KMS-11 (cell line): ENCODE measurements at regions not wholly inside any gene's neighbourhood (a gene's known extent, or its start where the extent isn't known, plus 50 kb on each side); places are given as distances from the start of the nearest gene placed in this dataset.

Experiments used
- H2AFZ ChIP-seq: fragments of 200-600 bp; sonication (generic); 2 replicates; pipeline ENCODE4 v1.6.1; 2016; ENCODE audit warnings: antibody characterized with exemption, mixed run types, low read depth
- H3K27ac ChIP-seq: fragments of 200-600 bp; sonication (generic); 2 replicates; pipeline ENCODE4 v1.6.1; 2016; ENCODE audit warnings: mild to moderate bottlenecking, mixed run types
- H3K27me3 ChIP-seq: fragments of 200-600 bp; sonication (generic); 2 replicates; pipeline ENCODE4 v1.6.1; 2017; ENCODE audit warnings: mild to moderate bottlenecking, low read depth, mixed run types, moderate library complexity; ENCODE audit not compliant: insufficient read depth
- H3K36me3 ChIP-seq: fragments of 200-600 bp; sonication (generic); 2 replicates; pipeline ENCODE4 v1.6.1; 2017; ENCODE audit warnings: mild to moderate bottlenecking, mixed run types; ENCODE audit not compliant: insufficient read depth
- H3K4me1 ChIP-seq: fragments of 200-600 bp; sonication (generic); 2 replicates; pipeline ENCODE4 v1.6.1; 2016; ENCODE audit warnings: mild to moderate bottlenecking, low read depth, mixed run types; ENCODE audit not compliant: poor library complexity, severe bottlenecking
- H3K4me2 ChIP-seq: fragments of 200-600 bp; sonication (generic); 2 replicates; pipeline ENCODE4 v1.7.0; 2016; ENCODE audit warnings: mild to moderate bottlenecking, mixed run types
- H3K4me3 ChIP-seq: fragments of 200-600 bp; sonication (generic); IDR thresholded peaks from 2 replicates; pipeline ENCODE4 v1.6.1; 2017; ENCODE audit warnings: low read depth, low read length, mixed read lengths; ENCODE audit not compliant: insufficient read depth
- H3K79me2 ChIP-seq: fragments of 200-600 bp; sonication (generic); 2 replicates; pipeline ENCODE4 v1.6.1; 2016; ENCODE audit warnings: low read depth, mixed run types; ENCODE audit not compliant: insufficient read depth
- H3K9ac ChIP-seq: fragments of 200-600 bp; sonication (generic); 2 replicates; pipeline ENCODE4 v1.6.1; 2016; ENCODE audit warnings: mild to moderate bottlenecking, mixed run types
- H4K20me1 ChIP-seq: fragments of 200-600 bp; sonication (generic); 2 replicates; pipeline ENCODE4 v1.6.1; 2016; ENCODE audit warnings: mild to moderate bottlenecking, mixed run types; ENCODE audit not compliant: insufficient read depth
- CTCF ChIP-seq: fragments of 200-600 bp; sonication (generic); conservative IDR thresholded peaks from 2 replicates; pipeline ENCODE4 v1.6.1; 2017; ENCODE audit warnings: low read depth, mild to moderate bottlenecking, antibody characterized with exemption, low read length, moderate library complexity, mixed read lengths

GRCh38 chr11:115872416-115872815 lies 368.2 kb upstream of the CADM1 start:
- TF ChIP-seq CTCF = no peak
- Histone ChIP-seq H3K27me3 (no peaks in the 10 kb centered on the region), H3K27ac (no peak overlapping the region), H3K4me2 (no peak overlapping the region), H3K4me3 (no peak overlapping the region), H3K4me1 (peaks cover 5% of the 10 kb centered on the region), H3K36me3 (no peaks in the 10 kb centered on the region), H3K9ac (no peak overlapping the region), H3K79me2 (no peaks in the 10 kb centered on the region), H4K20me1 (no peaks in the 10 kb centered on the region), H2AFZ (no peak overlapping the region)

- TF ChIP-seq CTCF = no peak
- Histone ChIP-seq H3K9ac (no peak overlapping the region), H3K36me3 (no peaks in the 10 kb centered on the region), H3K79me2 (no peaks in the 10 kb centered on the region), H3K27me3 (no peaks in the 10 kb centered on the region), H3K4me2 (no peak overlapping the region), H4K20me1 (no peaks in the 10 kb centered on the region), H3K27ac (no peak overlapping the region), H3K4me1 (peaks cover 5% of the 10 kb centered on the region), H2AFZ (no peak overlapping the region), H3K4me3 (no peak overlapping the region)
Measured at GRCh38 chr11:115871161-115871760, 367.0 kb upstream of the CADM1 start.

- Histone ChIP-seq H3K79me2 (no peaks in the 10 kb centered on the region), H3K4me2 (no peak overlapping the region), H2AFZ (no peak overlapping the region), H3K4me3 (no peak overlapping the region), H3K27me3 (no peaks in the 10 kb centered on the region), H4K20me1 (no peaks in the 10 kb centered on the region), H3K27ac (no peak overlapping the region), H3K4me1 (no peaks in the 10 kb centered on the region), H3K9ac (no peak overlapping the region), H3K36me3 (no peaks in the 10 kb centered on the region)
- peak; percentile 33 for TF ChIP-seq CTCF
Measured at GRCh38 chr11:115869780-115870431, 365.7 kb upstream of the CADM1 start.

- H2AFZ ChIP-seq = no peak overlapping the region
- no peaks in the 10 kb centered on the region for H3K79me2 ChIP-seq
- no peaks in the 10 kb centered on the region for H3K27me3 ChIP-seq
- H3K4me2 ChIP-seq = no peak overlapping the region
- no peak for TF ChIP-seq CTCF
- no peak overlapping the region for H3K4me3 ChIP-seq
- H3K27ac ChIP-seq = no peak overlapping the region
- H3K9ac ChIP-seq = no peak overlapping the region
- no peaks in the 10 kb centered on the region for H4K20me1 ChIP-seq
- H3K4me1 ChIP-seq = no peaks in the 10 kb centered on the region
- no peaks in the 10 kb centered on the region for H3K36me3 ChIP-seq
Measured at GRCh38 chr11:115869131-115869530, 364.9 kb upstream of the CADM1 start.
